DOHH2 (cell line): ENCODE measurements at regions not wholly inside any gene's neighbourhood (a gene's known extent, or its start where the extent isn't known, plus 50 kb on each side); places are given as distances from the start of the nearest gene placed in this dataset.

Experiments used
- H3F3A ChIP-seq: fragments of 200-600 bp; sonication (generic), shearing (Covaris generic); 2 replicates; pipeline ENCODE4 v1.6.0; 2016; ENCODE audit warnings: antibody characterized with exemption, mild to moderate bottlenecking; ENCODE audit not compliant: control insufficient read depth, insufficient read depth
- H3K27ac ChIP-seq: fragments of 200-600 bp; sonication (generic); 2 replicates; pipeline ENCODE4 v1.5.1; 2014; ENCODE audit warnings: low read depth, mild to moderate bottlenecking, low read length, moderate library complexity
- H3K27me3 ChIP-seq: fragments of 200-600 bp; sonication (generic); 2 replicates; pipeline ENCODE4 v1.6.1; 2014; ENCODE audit warnings: mild to moderate bottlenecking, low read length, mixed read lengths; ENCODE audit not compliant: control insufficient read depth
- H3K36me3 ChIP-seq: fragments of 200-600 bp; sonication (generic); 2 replicates; pipeline ENCODE4 v1.6.1; 2014; ENCODE audit warnings: mild to moderate bottlenecking, low read length, moderate library complexity, mixed read lengths; ENCODE audit not compliant: control insufficient read depth
- H3K4me1 ChIP-seq: fragments of 200-600 bp; sonication (generic); 2 replicates; pipeline ENCODE4 v1.6.1; 2014; ENCODE audit warnings: mild to moderate bottlenecking, low read length, mixed read lengths; ENCODE audit not compliant: control insufficient read depth
- H3K4me2 ChIP-seq: fragments of 200-600 bp; sonication (generic); 2 replicates; pipeline ENCODE4 v1.6.0; 2014; ENCODE audit warnings: mild to moderate bottlenecking, low read length, moderate library complexity
- H3K4me3 ChIP-seq: fragments of 200-600 bp; sonication (generic); 2 replicates; pipeline ENCODE4 v1.5.1; 2014; ENCODE audit warnings: mild to moderate bottlenecking, low read length, mixed read lengths
- H3K79me2 ChIP-seq: fragments of 200-600 bp; sonication (generic); 2 replicates; pipeline ENCODE4 v1.6.1; 2014; ENCODE audit warnings: mild to moderate bottlenecking, low read length, mixed read lengths; ENCODE audit not compliant: control insufficient read depth
- H3K9me2 ChIP-seq: fragments of 200-600 bp; sonication (generic); replicated peaks from 2 replicates; pipeline ENCODE4 v1.6.1; 2014; ENCODE audit warnings: mild to moderate bottlenecking, low read length, mixed read lengths; ENCODE audit not compliant: control insufficient read depth
- H3K9me3 ChIP-seq: fragments of 200-600 bp; sonication (generic); 2 replicates; pipeline ENCODE4 v1.6.1; 2014; ENCODE audit warnings: antibody characterized with exemption, low read length, mixed read lengths; ENCODE audit not compliant: control insufficient read depth, insufficient read depth
- H4K20me1 ChIP-seq: fragments of 200-600 bp; sonication (generic); 2 replicates; pipeline ENCODE4 v1.6.0; 2014; ENCODE audit warnings: low read depth, mild to moderate bottlenecking, antibody characterized with exemption, low read length, moderate library complexity; ENCODE audit not compliant: control insufficient read depth, insufficient read depth
- CTCF ChIP-seq: fragments of 200-600 bp; sonication (generic); IDR thresholded peaks from one replicate; pipeline ENCODE4 v1.5.1; 2014; ENCODE audit warnings: antibody characterized with exemption, mild to moderate bottlenecking, low read depth, low read length; ENCODE audit not compliant: poor library complexity, severe bottlenecking
- EZH2phosphoT487 ChIP-seq: fragments of 200-600 bp; sonication (generic); IDR thresholded peaks from 2 replicates; pipeline ENCODE4 v1.6.1; 2017; ENCODE audit warnings: borderline replicate concordance, mild to moderate bottlenecking, antibody characterized with exemption, low read length, moderate library complexity, mixed read lengths

DNA sequence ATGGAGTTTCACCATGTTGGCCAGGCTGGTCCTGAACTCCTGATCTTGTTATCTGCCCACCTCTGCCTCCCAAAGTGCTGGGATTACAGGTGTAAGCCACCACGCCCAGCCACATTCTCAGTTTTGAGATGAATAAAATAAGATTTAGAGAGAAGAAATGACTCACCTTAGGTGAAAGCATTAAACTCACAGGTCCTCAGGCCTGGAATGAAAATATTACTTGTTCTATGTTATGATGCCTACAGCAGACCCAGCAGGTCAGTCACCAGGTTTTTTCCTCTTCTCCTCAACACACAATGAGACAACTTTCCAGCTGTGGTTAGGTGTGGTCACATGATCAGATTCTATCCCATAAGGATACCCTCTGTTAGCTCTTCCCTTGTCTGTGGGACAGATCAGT, 150.3 kb downstream of the C16orf95 start:
- no peak overlapping the region for H3K4me3 ChIP-seq
- H3F3A ChIP-seq = no peaks in the 10 kb centered on the region
- TF ChIP-seq CTCF (no peak), EZH2phosphoT487 (no peak)
- H3K4me1 ChIP-seq = no peaks in the 10 kb centered on the region
- 0 out of 2 replicates have a peak, but pooled peaks cover 3% of the 10 kb centered on the region for H4K20me1 ChIP-seq
- no peaks in the 10 kb centered on the region for H3K9me3 ChIP-seq
- H3K9me2 ChIP-seq = no peaks in the 10 kb centered on the region
- H3K4me2 ChIP-seq = no peak overlapping the region
- no peak overlapping the region for H3K27ac ChIP-seq
- H3K79me2 ChIP-seq = no peaks in the 10 kb centered on the region
- H3K27me3 ChIP-seq = no peaks in the 10 kb centered on the region
- H3K36me3 ChIP-seq = no peaks in the 10 kb centered on the region

GRCh38 chr16:87169509-87169995, 147.6 kb downstream of the C16orf95 start:
- no peaks in the 10 kb centered on the region for H3K9me3 ChIP-seq
- no peaks in the 10 kb centered on the region for H3K9me2 ChIP-seq
- no peak overlapping the region for H3K4me3 ChIP-seq
- H3K27ac ChIP-seq = no peak overlapping the region
- no peaks in the 10 kb centered on the region for H3K27me3 ChIP-seq
- no peaks in the 10 kb centered on the region for H3K4me1 ChIP-seq
- 0 out of 2 replicates have a peak, but pooled peaks cover 3% of the 10 kb centered on the region for H4K20me1 ChIP-seq
- no peaks in the 10 kb centered on the region for H3K36me3 ChIP-seq
- no peaks in the 10 kb centered on the region for H3F3A ChIP-seq
- no peak overlapping the region for H3K4me2 ChIP-seq
- H3K79me2 ChIP-seq = no peaks in the 10 kb centered on the region
- TF ChIP-seq EZH2phosphoT487 (no peak), CTCF (no peak)

GRCh38 chr16:87170310-87170709, 146.9 kb downstream of the C16orf95 start:
- Histone ChIP-seq H3K4me3 (no peak overlapping the region), H3K4me2 (no peak overlapping the region), H3K9me2 (no peaks in the 10 kb centered on the region), H3K27ac (no peak overlapping the region), H3K36me3 (no peaks in the 10 kb centered on the region), H3K9me3 (no peaks in the 10 kb centered on the region), H4K20me1 (0 out of 2 replicates have a peak, but pooled peaks cover 3% of the 10 kb centered on the region), H3K27me3 (no peaks in the 10 kb centered on the region), H3K4me1 (no peaks in the 10 kb centered on the region), H3F3A (no peaks in the 10 kb centered on the region), H3K79me2 (no peaks in the 10 kb centered on the region)
- TF ChIP-seq EZH2phosphoT487 (no peak), CTCF (no peak)

DNA sequence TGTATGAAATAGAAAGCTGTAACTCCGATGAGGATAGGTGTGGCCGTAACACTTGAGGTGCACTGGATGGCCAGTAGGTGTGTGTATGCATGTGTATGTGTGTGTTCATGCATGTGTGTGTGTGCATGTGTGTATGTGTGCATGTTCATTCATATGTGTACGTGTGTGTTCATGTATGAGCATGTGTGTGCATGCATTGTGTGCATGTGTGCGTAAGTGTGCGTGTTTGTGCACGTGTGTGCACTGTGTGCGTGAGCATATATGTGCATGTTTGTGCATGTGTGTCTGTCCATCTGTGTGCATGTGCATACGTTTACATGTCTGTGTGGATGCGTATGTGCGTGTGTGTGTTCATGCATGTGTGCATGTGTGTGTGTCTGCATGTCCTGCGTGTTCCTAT, 145.5 kb downstream of the C16orf95 start:
- Histone ChIP-seq H3K9me2 (no peaks in the 10 kb centered on the region), H3K79me2 (no peaks in the 10 kb centered on the region), H3K27ac (no peak overlapping the region), H4K20me1 (0 out of 2 replicates have a peak, but pooled peaks cover 3% of the 10 kb centered on the region), H3K4me1 (no peaks in the 10 kb centered on the region), H3K36me3 (no peaks in the 10 kb centered on the region), H3K27me3 (no peaks in the 10 kb centered on the region), H3K4me2 (no peak overlapping the region), H3F3A (no peaks in the 10 kb centered on the region), H3K4me3 (no peak overlapping the region), H3K9me3 (no peaks in the 10 kb centered on the region)
- no peak for TF ChIP-seq CTCF
- no peak for TF ChIP-seq EZH2phosphoT487
